Bronchial epithelial cell (primary cell): ENCODE measurements at regions not wholly inside any gene's neighbourhood (a gene's known extent, or its start where the extent isn't known, plus 50 kb on each side); places are given as distances from the start of the nearest gene placed in this dataset.

Experiments
- DNase-seq: peaks from one replicate; pipeline ENCODE4 v3.0.0-alpha.2; 2010; ENCODE audit warnings: low read depth
- FAIRE-seq: peaks from 2 replicates; lab custom pipeline; 2011; peaks lifted over from hg19 to GRCh38; lab: Jason Lieb, UNC
- H3K27me3 ChIP-seq: 2 replicates; pipeline ENCODE4 v1.5.1; 2011; ENCODE audit warnings: low read length; ENCODE audit not compliant: control insufficient read depth, insufficient read depth
- H3K36me3 ChIP-seq: 2 replicates; pipeline ENCODE4 v1.5.1; 2011; ENCODE audit warnings: low read length; ENCODE audit not compliant: control insufficient read depth, insufficient read depth
- H3K4me3 ChIP-seq: 2 replicates; pipeline ENCODE4 v1.5.1; 2011; ENCODE audit warnings: mild to moderate bottlenecking, low read depth, low read length, control low read depth
- TF ChIP-seq, protein P1 (sequence below): IDR thresholded peaks from 2 replicates; pipeline ENCODE4 v1.5.1; 2011; ENCODE audit warnings: mild to moderate bottlenecking, moderate library complexity, low read length, control low read depth, inconsistent platforms; ENCODE audit not compliant: insufficient read depth, severe bottlenecking

DNA sequence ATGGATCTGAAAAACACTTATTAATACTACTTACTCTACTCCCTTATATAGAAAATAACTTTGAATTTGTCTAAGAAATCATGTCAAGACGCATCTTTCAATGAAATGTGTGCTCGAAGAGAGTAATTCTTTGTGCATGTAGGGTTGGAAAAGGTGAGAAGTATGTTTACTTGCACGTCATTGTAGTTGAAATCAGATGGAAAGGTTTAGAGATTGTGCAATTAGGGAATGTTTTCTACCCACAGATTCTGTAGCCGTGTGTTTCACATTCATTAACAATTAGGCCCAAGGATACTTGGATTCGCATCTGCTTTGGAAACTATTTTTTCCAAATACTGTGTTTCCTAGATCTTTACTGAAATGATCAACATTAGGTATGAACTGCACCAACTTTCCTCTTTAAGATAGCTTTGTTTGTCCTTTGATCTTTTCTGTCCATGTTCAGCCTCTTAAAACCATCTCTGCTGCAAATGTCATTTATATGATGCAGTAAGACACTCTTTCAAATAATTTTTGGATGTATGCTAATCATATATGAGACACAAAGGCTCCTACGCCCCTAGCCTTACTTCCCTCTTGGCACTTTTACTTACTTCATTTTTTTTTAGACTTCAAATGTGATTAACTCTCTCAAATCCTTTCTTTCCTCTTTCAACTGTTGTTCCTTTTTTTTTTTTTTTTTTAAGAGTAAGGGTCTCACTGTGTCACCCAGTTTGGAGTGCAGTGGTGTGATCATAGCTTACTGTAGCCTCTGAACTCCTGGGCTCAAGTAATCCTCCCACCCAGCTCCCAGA lies 58.0 kb upstream of the PSMA6 start:
- DNase-seq (peak; percentile 86), FAIRE-seq (no peak)
- Histone ChIP-seq H3K27me3 (no peaks in the 10 kb centered on the region), H3K36me3 (no peaks in the 10 kb centered on the region), H3K4me3 (no peak overlapping the region)
- TF ChIP-seq, protein P1, sequence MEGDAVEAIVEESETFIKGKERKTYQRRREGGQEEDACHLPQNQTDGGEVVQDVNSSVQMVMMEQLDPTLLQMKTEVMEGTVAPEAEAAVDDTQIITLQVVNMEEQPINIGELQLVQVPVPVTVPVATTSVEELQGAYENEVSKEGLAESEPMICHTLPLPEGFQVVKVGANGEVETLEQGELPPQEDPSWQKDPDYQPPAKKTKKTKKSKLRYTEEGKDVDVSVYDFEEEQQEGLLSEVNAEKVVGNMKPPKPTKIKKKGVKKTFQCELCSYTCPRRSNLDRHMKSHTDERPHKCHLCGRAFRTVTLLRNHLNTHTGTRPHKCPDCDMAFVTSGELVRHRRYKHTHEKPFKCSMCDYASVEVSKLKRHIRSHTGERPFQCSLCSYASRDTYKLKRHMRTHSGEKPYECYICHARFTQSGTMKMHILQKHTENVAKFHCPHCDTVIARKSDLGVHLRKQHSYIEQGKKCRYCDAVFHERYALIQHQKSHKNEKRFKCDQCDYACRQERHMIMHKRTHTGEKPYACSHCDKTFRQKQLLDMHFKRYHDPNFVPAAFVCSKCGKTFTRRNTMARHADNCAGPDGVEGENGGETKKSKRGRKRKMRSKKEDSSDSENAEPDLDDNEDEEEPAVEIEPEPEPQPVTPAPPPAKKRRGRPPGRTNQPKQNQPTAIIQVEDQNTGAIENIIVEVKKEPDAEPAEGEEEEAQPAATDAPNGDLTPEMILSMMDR, result no peak

DNA sequence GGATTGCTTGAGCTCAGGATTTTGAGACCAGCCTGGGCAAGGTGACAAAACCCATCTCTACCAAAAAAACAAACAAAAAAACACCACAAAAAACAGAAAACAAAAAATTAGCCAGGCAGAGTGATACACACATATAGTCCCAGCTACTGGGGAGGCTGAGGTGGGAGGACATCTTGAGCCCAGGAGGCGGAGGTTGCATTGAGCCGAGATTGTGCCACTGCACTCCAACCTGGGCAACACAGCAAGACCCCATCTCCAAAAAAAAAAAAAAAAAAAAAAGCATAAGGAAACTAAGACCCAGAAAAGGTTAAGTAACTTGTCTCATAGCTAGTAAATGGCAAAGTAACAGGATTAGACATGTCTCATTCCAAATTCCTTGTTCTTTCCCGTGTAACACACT lies 56.3 kb upstream of the PSMA6 start:
- DNase-seq (peak; percentile 31), FAIRE-seq (no peak)
- TF ChIP-seq, protein P1, result no peak
- Histone ChIP-seq H3K36me3 (no peaks in the 10 kb centered on the region), H3K4me3 (no peak overlapping the region), H3K27me3 (no peaks in the 10 kb centered on the region)

DNA sequence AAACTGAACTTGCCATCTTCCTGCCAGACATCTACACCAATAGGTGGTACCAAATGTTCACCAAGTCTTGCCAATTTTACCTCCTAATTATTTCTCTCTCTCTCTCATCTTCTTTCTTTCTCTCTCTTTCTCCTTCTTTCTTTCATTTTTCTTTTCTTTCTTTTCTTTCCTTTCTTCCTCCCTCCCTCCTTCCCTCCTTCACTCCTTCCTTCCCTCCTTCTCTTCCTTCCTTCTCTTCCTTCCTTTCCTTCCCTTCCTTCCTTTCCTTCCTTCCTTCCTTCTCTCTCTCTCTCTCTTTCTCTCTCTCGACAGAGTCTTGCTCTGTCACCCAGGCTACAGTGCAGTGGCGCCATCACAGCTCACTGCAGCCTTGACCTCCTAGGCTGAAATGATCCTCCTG lies 55.4 kb upstream of the PSMA6 start:
- FAIRE-seq (no peak), DNase-seq (no peak)
- Histone ChIP-seq H3K27me3 (no peaks in the 10 kb centered on the region), H3K36me3 (no peaks in the 10 kb centered on the region), H3K4me3 (no peak overlapping the region)
- TF ChIP-seq, protein P1, result no peak

DNA sequence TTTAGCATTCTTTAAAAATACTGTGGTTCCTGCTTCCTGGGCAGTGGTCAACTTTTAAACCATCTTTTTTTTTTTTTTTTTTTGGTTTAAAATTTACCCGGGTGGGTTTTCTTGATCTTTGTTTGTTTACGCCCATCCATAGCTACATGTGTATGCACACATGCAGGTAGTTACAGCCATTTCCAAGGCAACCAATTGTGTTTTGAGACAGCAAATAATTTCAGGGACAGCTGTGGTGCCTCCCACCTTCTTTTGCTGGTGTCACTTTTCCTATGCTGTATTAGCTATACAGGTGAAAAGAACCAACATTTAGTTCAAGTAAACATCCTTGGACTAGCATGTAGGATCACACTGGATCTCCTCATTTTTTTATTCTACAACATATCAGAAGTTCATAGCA lies 52.0 kb upstream of the PSMA6 start:
- FAIRE-seq (no peak), DNase-seq (no peak)
- no peaks in the 10 kb centered on the region for H3K27me3 ChIP-seq
- TF ChIP-seq, protein P1, result no peak
- no peaks in the 10 kb centered on the region for H3K36me3 ChIP-seq
- H3K4me3 ChIP-seq, result no peak overlapping the region
